Breast epithelium (tissue), 3 donors: ENCODE measurements at regions not wholly inside any gene's neighbourhood (a gene's known extent, or its start where the extent isn't known, plus 50 kb on each side); places are given as distances from the start of the nearest gene placed in this dataset.
"Not testable (repeated sequence)": the region's sequence is repeated elsewhere in the genome, so short reads cannot be mapped to it uniquely, and the experiment has no call there.

Experiments used
- POLR2A ChIP-seq: fragments of 450-650 bp; IDR thresholded peaks from one replicate; pipeline ENCODE4 v1.6.1; 2016; ENCODE audit warnings: antibody characterized with exemption, mild to moderate bottlenecking, moderate library complexity
- TF ChIP-seq, protein P1 (sequence below), 3 donors: fragments of 450-650 bp; IDR thresholded peaks; one replicate each; pipeline ENCODE4 v1.5.1; 2016 to 2017; ENCODE audit warnings: antibody characterized with exemption in 3 of 3, mild to moderate bottlenecking in 3 of 3, moderate library complexity in 3 of 3

GRCh38 chr6:144956697-144957096 lies 671.6 kb downstream of the UTRN start:
- TF ChIP-seq, protein P1, sequence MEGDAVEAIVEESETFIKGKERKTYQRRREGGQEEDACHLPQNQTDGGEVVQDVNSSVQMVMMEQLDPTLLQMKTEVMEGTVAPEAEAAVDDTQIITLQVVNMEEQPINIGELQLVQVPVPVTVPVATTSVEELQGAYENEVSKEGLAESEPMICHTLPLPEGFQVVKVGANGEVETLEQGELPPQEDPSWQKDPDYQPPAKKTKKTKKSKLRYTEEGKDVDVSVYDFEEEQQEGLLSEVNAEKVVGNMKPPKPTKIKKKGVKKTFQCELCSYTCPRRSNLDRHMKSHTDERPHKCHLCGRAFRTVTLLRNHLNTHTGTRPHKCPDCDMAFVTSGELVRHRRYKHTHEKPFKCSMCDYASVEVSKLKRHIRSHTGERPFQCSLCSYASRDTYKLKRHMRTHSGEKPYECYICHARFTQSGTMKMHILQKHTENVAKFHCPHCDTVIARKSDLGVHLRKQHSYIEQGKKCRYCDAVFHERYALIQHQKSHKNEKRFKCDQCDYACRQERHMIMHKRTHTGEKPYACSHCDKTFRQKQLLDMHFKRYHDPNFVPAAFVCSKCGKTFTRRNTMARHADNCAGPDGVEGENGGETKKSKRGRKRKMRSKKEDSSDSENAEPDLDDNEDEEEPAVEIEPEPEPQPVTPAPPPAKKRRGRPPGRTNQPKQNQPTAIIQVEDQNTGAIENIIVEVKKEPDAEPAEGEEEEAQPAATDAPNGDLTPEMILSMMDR (IDR thresholded peaks at IDR 0.05): not testable (repeated sequence)
- not testable (repeated sequence) for TF ChIP-seq POLR2A
